ENCODE measurements at regions not wholly inside any gene's neighbourhood (a gene's known extent, or its start where the extent isn't known, plus 50 kb on each side); places are given as distances from the start of the nearest gene placed in this dataset.

DNA sequence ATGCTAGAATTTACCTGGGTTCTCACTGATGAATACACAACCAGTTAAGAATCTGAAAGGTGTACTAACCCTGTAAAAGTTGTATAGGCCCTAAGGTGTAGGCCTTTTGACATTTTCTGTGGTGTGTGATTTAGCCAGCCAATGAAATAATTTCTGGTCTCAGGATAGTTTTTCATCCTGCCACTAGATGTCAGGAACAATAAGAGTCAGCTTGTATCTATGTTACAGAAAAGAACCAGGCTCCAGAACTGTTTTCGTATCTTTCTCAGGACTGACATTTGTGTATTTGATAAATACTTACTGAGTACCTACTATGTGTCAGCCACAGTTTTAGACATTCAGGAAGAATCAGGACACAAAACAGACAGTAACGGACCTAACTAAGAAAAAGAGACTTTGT, 673.6 kb upstream of the TENM3 start:
- no peak for DNase-seq (ENCODE audit: low read depth in 1 of 2, low spot score in 1 of 2)
- Histone ChIP-seq H3K4me3 (replicated peaks; ENCODE audit: insufficient read depth, low read length) (no peak overlapping the region), H3K27me3 (ENCODE audit: insufficient read depth, poor library complexity, severe bottlenecking) (no peaks in the 10 kb centered on the region), H3K27ac (replicated peaks) (no peak overlapping the region)
- TF ChIP-seq GABPA (IDR thresholded peaks at IDR 0.05; ENCODE audit: low read depth) (no peak), REST (IDR thresholded peaks at IDR 0.05; ENCODE audit: insufficient replicate concordance, low read depth) (no peak), POLR2AphosphoS5 (IDR thresholded peaks at IDR 0.05; ENCODE audit: low read depth) (no peak), SPI1 (IDR thresholded peaks at IDR 0.05; ENCODE audit: borderline replicate concordance, low read depth) (no peak), CTCF (IDR thresholded peaks at IDR 0.05; ENCODE audit: insufficient read depth, low read length) (no peak)

DNA sequence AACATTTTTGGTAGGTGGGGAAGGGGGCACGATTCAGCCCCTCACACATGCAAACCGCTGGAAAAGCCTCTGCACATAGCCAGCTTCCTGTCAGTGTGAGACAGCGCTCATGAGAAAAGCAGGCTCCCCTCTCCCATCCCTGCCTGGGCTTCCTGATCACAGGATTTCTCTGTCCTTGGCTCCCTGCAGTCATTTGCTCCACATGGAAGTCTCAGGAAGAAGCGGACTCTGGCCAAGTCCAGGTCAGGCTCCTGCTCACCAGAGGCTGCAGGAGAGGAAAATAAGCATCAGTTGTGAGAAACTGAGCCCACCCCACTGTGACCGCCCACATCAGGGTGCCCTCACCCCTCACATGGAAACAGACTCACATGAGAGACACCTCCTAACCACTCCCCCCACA, 664.3 kb upstream of the TENM3 start:
- H3K4me3 ChIP-seq (replicated peaks; ENCODE audit: insufficient read depth, low read length) = no peak overlapping the region
- no peak for TF ChIP-seq SPI1 (IDR thresholded peaks at IDR 0.05; ENCODE audit: borderline replicate concordance, low read depth)
- TF ChIP-seq POLR2AphosphoS5 (IDR thresholded peaks at IDR 0.05; ENCODE audit: low read depth) = no peak
- TF ChIP-seq CTCF (IDR thresholded peaks at IDR 0.05; ENCODE audit: insufficient read depth, low read length) = no peak
- no peak for TF ChIP-seq GABPA (IDR thresholded peaks at IDR 0.05; ENCODE audit: low read depth)
- TF ChIP-seq REST (IDR thresholded peaks at IDR 0.05; ENCODE audit: insufficient replicate concordance, low read depth) = no peak
- DNase-seq (ENCODE audit: low read depth in 1 of 2, low spot score in 1 of 2) = no peak
- no peak overlapping the region for H3K27ac ChIP-seq (replicated peaks)
- H3K27me3 ChIP-seq (ENCODE audit: insufficient read depth, poor library complexity, severe bottlenecking) = no peaks in the 10 kb centered on the region

DNA sequence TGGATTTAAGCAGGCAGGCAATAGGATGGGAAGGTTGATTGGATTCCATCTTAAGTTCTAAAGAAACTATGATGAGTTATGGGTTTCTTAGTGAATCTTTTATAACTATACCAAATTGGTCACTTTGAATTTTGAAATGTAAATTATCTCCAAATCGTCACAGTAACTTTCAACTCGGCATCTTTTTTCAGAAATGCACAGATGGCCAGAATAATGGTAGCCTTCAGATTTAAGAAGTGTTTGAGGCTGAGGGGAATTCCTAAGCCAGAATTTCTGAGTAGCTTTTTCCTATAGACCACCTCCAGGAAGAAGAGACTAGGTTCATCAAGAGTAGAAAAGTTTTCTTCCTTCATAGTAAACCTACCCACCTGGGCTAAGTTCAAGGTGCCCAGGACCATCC, 663.7 kb upstream of the TENM3 start:
- no peak for DNase-seq (ENCODE audit: low read depth in 1 of 2, low spot score in 1 of 2)
- Histone ChIP-seq H3K27me3 (ENCODE audit: insufficient read depth, poor library complexity, severe bottlenecking) (no peaks in the 10 kb centered on the region), H3K4me3 (replicated peaks; ENCODE audit: insufficient read depth, low read length) (no peak overlapping the region), H3K27ac (replicated peaks) (no peak overlapping the region)
- no peak for TF ChIP-seq GABPA (IDR thresholded peaks at IDR 0.05; ENCODE audit: low read depth)

GRCh38 chr4:181581983-181582382, 661.2 kb upstream of the TENM3 start:
- TF ChIP-seq POLR2AphosphoS5 (IDR thresholded peaks at IDR 0.05; ENCODE audit: low read depth) = no peak
- TF ChIP-seq CTCF (IDR thresholded peaks at IDR 0.05; ENCODE audit: insufficient read depth, low read length) = no peak
- TF ChIP-seq REST (IDR thresholded peaks at IDR 0.05; ENCODE audit: insufficient replicate concordance, low read depth) = no peak
- no peak for TF ChIP-seq GABPA (IDR thresholded peaks at IDR 0.05; ENCODE audit: low read depth)
- no peak for TF ChIP-seq SPI1 (IDR thresholded peaks at IDR 0.05; ENCODE audit: borderline replicate concordance, low read depth)
- H3K27me3 ChIP-seq (ENCODE audit: insufficient read depth, poor library complexity, severe bottlenecking) = no peaks in the 10 kb centered on the region
- H3K4me3 ChIP-seq (replicated peaks; ENCODE audit: insufficient read depth, low read length) = no peak overlapping the region
- no peak overlapping the region for H3K27ac ChIP-seq (replicated peaks)
- no peak for DNase-seq (ENCODE audit: low read depth in 1 of 2, low spot score in 1 of 2)

All from HL-60 (cell line).